B cell (primary cell): ENCODE measurements at regions not wholly inside any gene's neighbourhood (a gene's known extent, or its start where the extent isn't known, plus 50 kb on each side); places are given as distances from the start of the nearest gene placed in this dataset.

Experiments
- EZH2 ChIP-seq: IDR thresholded peaks from 2 replicates; pipeline ENCODE4 v1.6.1; 2012; ENCODE audit warnings: borderline replicate concordance, low read depth, mild to moderate bottlenecking, moderate library complexity, low read length; ENCODE audit not compliant: insufficient read depth, poor library complexity, severe bottlenecking
- TF ChIP-seq, protein P1 (sequence below): fragments of 200-600 bp; IDR thresholded peaks from one replicate; pipeline ENCODE4 v1.8.0; 2022; ENCODE audit warnings: antibody characterized with exemption, mild to moderate bottlenecking

DNA sequence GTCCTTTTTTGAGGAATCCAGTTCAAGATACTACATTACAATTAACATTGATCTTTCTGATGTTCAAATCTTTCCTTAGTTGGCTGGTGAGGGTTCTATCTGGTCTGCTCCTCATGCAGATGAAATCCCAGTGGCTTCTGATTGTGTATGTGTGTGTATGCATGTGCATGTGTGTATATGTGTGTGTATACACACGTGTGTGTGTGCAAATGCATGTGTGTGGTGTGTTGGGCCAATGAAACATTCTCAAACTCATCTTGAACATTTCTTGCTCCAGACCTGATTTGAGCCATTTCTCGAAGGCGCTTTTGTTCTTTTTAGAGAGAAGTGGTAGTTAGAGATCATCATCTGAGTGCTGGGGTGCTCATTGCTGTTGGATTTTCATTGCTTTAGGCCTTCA is 113.9 kb downstream of the GLRX3 start:
- TF ChIP-seq, protein P1, sequence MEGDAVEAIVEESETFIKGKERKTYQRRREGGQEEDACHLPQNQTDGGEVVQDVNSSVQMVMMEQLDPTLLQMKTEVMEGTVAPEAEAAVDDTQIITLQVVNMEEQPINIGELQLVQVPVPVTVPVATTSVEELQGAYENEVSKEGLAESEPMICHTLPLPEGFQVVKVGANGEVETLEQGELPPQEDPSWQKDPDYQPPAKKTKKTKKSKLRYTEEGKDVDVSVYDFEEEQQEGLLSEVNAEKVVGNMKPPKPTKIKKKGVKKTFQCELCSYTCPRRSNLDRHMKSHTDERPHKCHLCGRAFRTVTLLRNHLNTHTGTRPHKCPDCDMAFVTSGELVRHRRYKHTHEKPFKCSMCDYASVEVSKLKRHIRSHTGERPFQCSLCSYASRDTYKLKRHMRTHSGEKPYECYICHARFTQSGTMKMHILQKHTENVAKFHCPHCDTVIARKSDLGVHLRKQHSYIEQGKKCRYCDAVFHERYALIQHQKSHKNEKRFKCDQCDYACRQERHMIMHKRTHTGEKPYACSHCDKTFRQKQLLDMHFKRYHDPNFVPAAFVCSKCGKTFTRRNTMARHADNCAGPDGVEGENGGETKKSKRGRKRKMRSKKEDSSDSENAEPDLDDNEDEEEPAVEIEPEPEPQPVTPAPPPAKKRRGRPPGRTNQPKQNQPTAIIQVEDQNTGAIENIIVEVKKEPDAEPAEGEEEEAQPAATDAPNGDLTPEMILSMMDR, result no peak
- TF ChIP-seq EZH2, result no peak
